ENCODE measurements at regions not wholly inside any gene's neighbourhood (a gene's known extent, or its start where the extent isn't known, plus 50 kb on each side); places are given as distances from the start of the nearest gene placed in this dataset.
A peak's percentile ranks its signal among the peaks of the same experiment; 100 is the strongest.

DNA sequence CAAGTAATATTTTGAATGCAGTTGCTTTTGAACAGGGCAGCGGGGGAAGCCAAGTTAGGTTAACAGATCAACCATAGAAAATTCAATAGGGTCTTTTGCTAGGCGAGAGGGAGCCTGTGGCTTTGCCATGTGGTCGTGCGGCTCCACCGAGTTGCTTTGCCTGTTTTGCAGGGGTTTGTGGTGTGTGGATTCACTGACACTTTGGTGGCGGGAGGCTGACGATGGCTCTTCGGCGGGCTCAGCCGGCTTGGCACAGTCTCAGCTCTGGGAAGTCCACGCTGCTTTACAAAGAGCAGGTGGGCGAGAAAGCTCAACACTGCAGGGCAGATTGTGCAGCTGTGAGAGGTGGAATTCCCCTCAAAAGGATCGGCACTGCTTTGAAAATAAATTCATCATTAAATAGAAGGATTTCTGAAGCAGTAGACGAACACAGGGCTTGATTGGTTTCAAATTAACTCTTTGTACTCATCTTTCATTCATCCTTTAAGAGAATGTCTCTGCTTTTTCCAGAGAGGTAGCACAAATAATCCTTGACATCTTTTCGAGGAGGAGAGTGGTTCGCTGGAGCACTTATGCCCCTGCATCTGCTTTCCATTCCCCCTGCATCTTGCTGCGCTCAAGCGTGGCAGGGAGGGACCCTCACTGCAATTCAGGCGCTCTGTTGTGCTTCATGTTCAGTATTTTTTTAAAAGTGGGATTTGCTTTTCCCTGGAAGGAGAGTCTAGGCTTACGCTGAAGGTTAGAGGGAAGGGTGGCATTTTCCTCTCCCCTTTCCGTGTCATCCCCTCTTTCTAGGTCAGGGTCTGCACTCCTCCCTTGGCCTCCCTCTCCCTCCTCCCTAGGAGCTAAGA lies 201.8 kb upstream of the LEF1 start:
- H3K4ac ChIP-seq (ENCODE audit: low read depth in 1 of 2, low read length in 2 of 2), result no peak overlapping the region
- no peak overlapping the region for H2BK15ac ChIP-seq (ENCODE audit: low read depth, poor library complexity, severe bottlenecking)
- 74% methylated on average over 17 of the region's 21 CpGs for WGBS
- H3K18ac ChIP-seq (ENCODE audit: low read depth in 1 of 2, low read length in 2 of 2), result peak overlapping the region in 1 of 2 experiments; percentile 38
- no peak for DNase-seq
- H3K27ac ChIP-seq (ENCODE audit: low read length, poor library complexity, severe bottlenecking), result no peak overlapping the region
- no peak overlapping the region for H4K8ac ChIP-seq (ENCODE audit: low read length)
- H3K4me1 ChIP-seq (ENCODE audit: control insufficient read depth, insufficient read depth, low read depth, low read length), result no peaks in the 10 kb centered on the region
- H3K9ac ChIP-seq (ENCODE audit: low read length), result no peak overlapping the region
- H3K4me2 ChIP-seq (ENCODE audit: low read length, poor library complexity, severe bottlenecking), result no peak overlapping the region
- no peak overlapping the region for H3K14ac ChIP-seq (ENCODE audit: low read length in 2 of 2)
- H2BK120ac ChIP-seq (ENCODE audit: low read depth, low read length), result no peak overlapping the region
- no peak overlapping the region for H2AFZ ChIP-seq (ENCODE audit: low read depth, low read length)
- H3K27me3 ChIP-seq (ENCODE audit: control insufficient read depth in 1 of 2, insufficient read depth in 1 of 2, low read length in 2 of 2), result peaks cover 9 to 62% of the 10 kb centered on the region in 2 experiments
- no peaks in the 10 kb centered on the region for H3K79me1 ChIP-seq (replicated peaks; ENCODE audit: low read length, poor library complexity, severe bottlenecking)
- H2BK5ac ChIP-seq (ENCODE audit: low read depth, low read length, poor library complexity, severe bottlenecking), result no peak overlapping the region
- no peaks in the 10 kb centered on the region for H3K36me3 ChIP-seq (ENCODE audit: control insufficient read depth in 1 of 2, insufficient read depth in 2 of 2, low read depth in 1 of 2, low read length in 2 of 2)
- no peak overlapping the region for H2AK5ac ChIP-seq (ENCODE audit: low read length, severe bottlenecking)
- no peak overlapping the region for H3K4me3 ChIP-seq (ENCODE audit: insufficient read depth in 1 of 2, low read depth in 1 of 2, low read length in 2 of 2)
- no peak overlapping the region for H2BK12ac ChIP-seq (ENCODE audit: low read length in 2 of 2)
- peaks cover 3% of the 10 kb centered on the region for H3K9me3 ChIP-seq (ENCODE audit: control insufficient read depth, low read length)
- H4K91ac ChIP-seq (ENCODE audit: low read length), result no peak overlapping the region
- H3K23ac ChIP-seq (ENCODE audit: low read length in 2 of 2), result peak overlapping the region in 1 of 2 experiments; percentile 81

DNA sequence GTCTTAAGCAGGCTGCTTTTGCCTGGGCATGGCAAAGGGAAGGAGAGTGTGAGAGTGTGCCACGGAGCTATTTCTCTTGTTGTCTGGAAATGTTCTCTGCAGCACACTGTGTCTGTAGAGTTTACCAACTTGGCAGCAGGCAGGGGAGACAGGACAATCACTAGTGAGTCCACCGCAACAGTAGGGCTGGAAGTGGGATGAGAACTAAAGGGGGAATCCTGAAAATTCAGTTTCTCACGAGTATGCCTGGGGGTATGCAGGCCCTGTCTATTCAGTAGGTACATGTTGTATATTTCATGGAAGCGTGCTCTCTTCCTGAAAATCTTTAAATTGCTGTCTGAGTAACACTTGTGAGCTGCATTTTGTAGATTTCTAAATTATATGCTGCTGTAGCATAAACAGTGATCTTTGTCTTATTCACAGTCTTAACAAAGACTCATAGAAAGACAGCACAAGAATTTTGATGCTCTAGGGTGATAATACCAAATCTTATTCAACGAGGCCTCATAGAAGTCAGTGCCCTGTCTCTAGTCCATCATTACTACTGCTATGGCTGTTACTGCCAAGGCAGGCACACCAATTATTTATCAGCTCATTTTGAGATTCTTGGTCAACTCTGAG lies 200.4 kb upstream of the LEF1 start:
- Histone ChIP-seq H3K4me3 (ENCODE audit: insufficient read depth in 1 of 2, low read depth in 1 of 2, low read length in 2 of 2) (no peak overlapping the region), H2BK5ac (ENCODE audit: low read depth, low read length, poor library complexity, severe bottlenecking) (no peak overlapping the region), H2AFZ (ENCODE audit: low read depth, low read length) (no peak overlapping the region), H3K27me3 (ENCODE audit: control insufficient read depth in 1 of 2, insufficient read depth in 1 of 2, low read length in 2 of 2) (peaks cover 9 to 59% of the 10 kb centered on the region in 2 experiments), H3K23ac (ENCODE audit: low read length in 2 of 2) (no peak overlapping the region), H3K18ac (ENCODE audit: low read depth in 1 of 2, low read length in 2 of 2) (no peak overlapping the region), H2BK15ac (ENCODE audit: low read depth, poor library complexity, severe bottlenecking) (no peak overlapping the region), H3K4me1 (ENCODE audit: control insufficient read depth, insufficient read depth, low read depth, low read length) (no peaks in the 10 kb centered on the region), H3K14ac (ENCODE audit: low read length in 2 of 2) (no peak overlapping the region), H2BK120ac (ENCODE audit: low read depth, low read length) (no peak overlapping the region), H3K4ac (ENCODE audit: low read depth in 1 of 2, low read length in 2 of 2) (no peak overlapping the region), H3K9ac (ENCODE audit: low read length) (no peak overlapping the region), H2BK12ac (ENCODE audit: low read length in 2 of 2) (no peak overlapping the region), H3K9me3 (ENCODE audit: control insufficient read depth, low read length) (peaks cover 3% of the 10 kb centered on the region), H2AK5ac (ENCODE audit: low read length, severe bottlenecking) (no peak overlapping the region), H3K4me2 (ENCODE audit: low read length, poor library complexity, severe bottlenecking) (no peak overlapping the region), H4K8ac (ENCODE audit: low read length) (no peak overlapping the region), H4K91ac (ENCODE audit: low read length) (no peak overlapping the region), H3K27ac (ENCODE audit: low read length, poor library complexity, severe bottlenecking) (no peak overlapping the region), H3K79me1 (replicated peaks; ENCODE audit: low read length, poor library complexity, severe bottlenecking) (no peaks in the 10 kb centered on the region), H3K36me3 (ENCODE audit: control insufficient read depth in 1 of 2, insufficient read depth in 2 of 2, low read depth in 1 of 2, low read length in 2 of 2) (no peaks in the 10 kb centered on the region)
- WGBS, result 92% methylated on average over 5 of the region's 5 CpGs
- DNase-seq, result no peak

DNA sequence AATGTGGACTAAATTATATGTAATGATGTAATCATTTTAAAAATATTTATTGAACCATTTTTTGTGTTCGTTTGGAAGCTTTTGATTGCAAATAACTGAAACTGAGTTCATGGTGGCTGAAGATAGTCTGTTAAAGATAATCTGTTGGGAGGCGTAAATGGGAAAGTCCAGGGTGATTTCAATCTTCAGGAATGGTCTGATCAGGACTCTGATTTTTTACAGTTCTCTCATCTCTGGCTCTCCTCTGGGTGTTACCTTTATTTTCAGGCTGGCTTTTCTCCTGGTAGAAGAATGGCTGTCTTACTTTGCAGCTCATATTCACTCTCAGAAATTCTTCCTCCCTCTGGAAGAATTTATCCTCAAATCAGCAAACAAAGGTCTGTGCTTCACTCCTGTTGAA lies 199.0 kb upstream of the LEF1 start:
- Histone ChIP-seq H3K27me3 (ENCODE audit: control insufficient read depth in 1 of 2, insufficient read depth in 1 of 2, low read length in 2 of 2) (peaks cover 9 to 57% of the 10 kb centered on the region in 2 experiments), H3K14ac (ENCODE audit: low read length in 2 of 2) (peak overlapping the region in 1 of 2 experiments; percentile 26), H3K4me1 (ENCODE audit: control insufficient read depth, insufficient read depth, low read depth, low read length) (no peaks in the 10 kb centered on the region), H2BK12ac (ENCODE audit: low read length in 2 of 2) (no peak overlapping the region), H3K27ac (ENCODE audit: low read length, poor library complexity, severe bottlenecking) (no peak overlapping the region), H2BK120ac (ENCODE audit: low read depth, low read length) (no peak overlapping the region), H4K8ac (ENCODE audit: low read length) (no peak overlapping the region), H3K36me3 (ENCODE audit: control insufficient read depth in 1 of 2, insufficient read depth in 2 of 2, low read depth in 1 of 2, low read length in 2 of 2) (no peaks in the 10 kb centered on the region), H3K4ac (ENCODE audit: low read depth in 1 of 2, low read length in 2 of 2) (no peak overlapping the region), H3K79me1 (replicated peaks; ENCODE audit: low read length, poor library complexity, severe bottlenecking) (no peaks in the 10 kb centered on the region), H2BK5ac (ENCODE audit: low read depth, low read length, poor library complexity, severe bottlenecking) (no peak overlapping the region), H2AK5ac (ENCODE audit: low read length, severe bottlenecking) (no peak overlapping the region), H3K23ac (ENCODE audit: low read length in 2 of 2) (no peak overlapping the region), H4K91ac (ENCODE audit: low read length) (no peak overlapping the region), H2AFZ (ENCODE audit: low read depth, low read length) (no peak overlapping the region), H3K18ac (ENCODE audit: low read depth in 1 of 2, low read length in 2 of 2) (no peak overlapping the region), H3K4me2 (ENCODE audit: low read length, poor library complexity, severe bottlenecking) (no peak overlapping the region), H3K9me3 (ENCODE audit: control insufficient read depth, low read length) (peaks cover 3% of the 10 kb centered on the region), H3K9ac (ENCODE audit: low read length) (no peak overlapping the region), H3K4me3 (ENCODE audit: insufficient read depth in 1 of 2, low read depth in 1 of 2, low read length in 2 of 2) (no peak overlapping the region), H2BK15ac (ENCODE audit: low read depth, poor library complexity, severe bottlenecking) (no peak overlapping the region)
- 88% methylated on average over 2 of the region's 2 CpGs for WGBS
- no peak for DNase-seq

DNA sequence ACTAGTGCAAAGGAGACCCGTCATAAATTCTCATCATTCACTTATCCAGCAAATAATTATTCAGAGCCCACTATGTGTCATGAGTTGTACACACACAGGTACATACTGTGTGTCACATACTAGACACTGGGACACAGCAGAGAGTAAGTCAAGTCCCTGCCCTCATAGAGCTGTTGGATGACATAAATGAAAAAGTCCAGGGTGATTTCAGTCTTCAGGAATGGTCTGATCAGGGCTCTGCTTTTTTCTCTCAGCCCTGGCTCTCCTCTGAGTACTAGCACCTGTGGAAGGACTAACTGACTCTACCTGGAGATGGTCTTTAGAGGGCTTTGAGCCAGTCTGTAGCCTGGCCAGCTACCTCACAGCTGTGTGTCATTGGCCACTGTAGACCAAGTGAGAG lies 198.0 kb upstream of the LEF1 start:
- Histone ChIP-seq H3K4me1 (ENCODE audit: control insufficient read depth, insufficient read depth, low read depth, low read length) (no peaks in the 10 kb centered on the region), H3K27ac (ENCODE audit: low read length, poor library complexity, severe bottlenecking) (no peak overlapping the region), H2BK12ac (ENCODE audit: low read length in 2 of 2) (no peak overlapping the region), H2BK5ac (ENCODE audit: low read depth, low read length, poor library complexity, severe bottlenecking) (no peak overlapping the region), H2AK5ac (ENCODE audit: low read length, severe bottlenecking) (no peak overlapping the region), H4K8ac (ENCODE audit: low read length) (no peak overlapping the region), H3K9me3 (ENCODE audit: control insufficient read depth, low read length) (peaks cover 3% of the 10 kb centered on the region), H3K9ac (ENCODE audit: low read length) (no peak overlapping the region), H2BK15ac (ENCODE audit: low read depth, poor library complexity, severe bottlenecking) (no peak overlapping the region), H3K36me3 (ENCODE audit: control insufficient read depth in 1 of 2, insufficient read depth in 2 of 2, low read depth in 1 of 2, low read length in 2 of 2) (no peaks in the 10 kb centered on the region), H3K4ac (ENCODE audit: low read depth in 1 of 2, low read length in 2 of 2) (no peak overlapping the region), H3K23ac (ENCODE audit: low read length in 2 of 2) (no peak overlapping the region), H3K79me1 (replicated peaks; ENCODE audit: low read length, poor library complexity, severe bottlenecking) (no peaks in the 10 kb centered on the region), H3K4me3 (ENCODE audit: insufficient read depth in 1 of 2, low read depth in 1 of 2, low read length in 2 of 2) (no peak overlapping the region), H3K14ac (ENCODE audit: low read length in 2 of 2) (no peak overlapping the region), H3K18ac (ENCODE audit: low read depth in 1 of 2, low read length in 2 of 2) (no peak overlapping the region), H3K27me3 (ENCODE audit: control insufficient read depth in 1 of 2, insufficient read depth in 1 of 2, low read length in 2 of 2) (peaks cover 9 to 48% of the 10 kb centered on the region in 2 experiments), H4K91ac (ENCODE audit: low read length) (no peak overlapping the region), H2BK120ac (ENCODE audit: low read depth, low read length) (no peak overlapping the region), H2AFZ (ENCODE audit: low read depth, low read length) (no peak overlapping the region), H3K4me2 (ENCODE audit: low read length, poor library complexity, severe bottlenecking) (no peak overlapping the region)
- WGBS, result 64% methylated on average over 1 of the region's 1 CpG
- DNase-seq, result no peak
